ENCODE measurements at regions not wholly inside any gene's neighbourhood (a gene's known extent, or its start where the extent isn't known, plus 50 kb on each side); places are given as distances from the start of the nearest gene placed in this dataset.

DNA sequence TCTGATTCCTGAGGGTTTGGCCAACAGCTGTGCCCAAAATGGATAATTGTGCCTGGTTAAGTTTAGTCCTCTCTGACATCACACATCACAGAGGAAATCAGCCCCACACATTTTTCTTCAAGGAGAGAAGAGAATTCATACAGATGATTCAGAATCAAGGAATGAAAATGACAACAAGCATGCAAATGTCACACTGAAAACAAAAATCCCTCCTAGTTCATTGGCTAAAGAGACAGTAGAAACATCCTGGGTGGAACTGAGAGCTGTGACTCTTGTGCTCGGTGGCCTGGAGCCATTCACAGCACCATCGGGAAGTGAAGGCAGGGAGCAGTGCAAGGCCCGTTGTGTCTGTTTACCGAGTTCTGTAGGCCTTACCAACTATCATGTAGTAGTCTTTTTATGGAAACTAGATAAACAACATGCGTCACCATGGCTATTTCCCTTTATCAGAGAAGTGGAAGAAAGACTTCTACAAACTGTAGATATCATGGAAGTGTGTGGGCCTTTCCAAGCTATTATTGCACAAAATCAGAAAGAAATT lies 81.7 kb upstream of the TENT5A start:
- Histone ChIP-seq H3K9me3 (no peaks in the 10 kb centered on the region), H3K27ac (no peak overlapping the region), H3K36me3 (no peaks in the 10 kb centered on the region), H3K27me3 (replicated peaks; ENCODE audit: insufficient read depth) (no peaks in the 10 kb centered on the region), H3K4me3 (no peak overlapping the region), H3K4me1 (replicated peaks) (no peaks in the 10 kb centered on the region)
- intact Hi-C loops (cut with DNase I): no loop called here
- no peak for TF ChIP-seq POLR2AphosphoS5 (IDR thresholded peaks at IDR 0.05)
- no peak for TF ChIP-seq POLR2A (IDR thresholded peaks at IDR 0.05)
- TF ChIP-seq, protein P1, sequence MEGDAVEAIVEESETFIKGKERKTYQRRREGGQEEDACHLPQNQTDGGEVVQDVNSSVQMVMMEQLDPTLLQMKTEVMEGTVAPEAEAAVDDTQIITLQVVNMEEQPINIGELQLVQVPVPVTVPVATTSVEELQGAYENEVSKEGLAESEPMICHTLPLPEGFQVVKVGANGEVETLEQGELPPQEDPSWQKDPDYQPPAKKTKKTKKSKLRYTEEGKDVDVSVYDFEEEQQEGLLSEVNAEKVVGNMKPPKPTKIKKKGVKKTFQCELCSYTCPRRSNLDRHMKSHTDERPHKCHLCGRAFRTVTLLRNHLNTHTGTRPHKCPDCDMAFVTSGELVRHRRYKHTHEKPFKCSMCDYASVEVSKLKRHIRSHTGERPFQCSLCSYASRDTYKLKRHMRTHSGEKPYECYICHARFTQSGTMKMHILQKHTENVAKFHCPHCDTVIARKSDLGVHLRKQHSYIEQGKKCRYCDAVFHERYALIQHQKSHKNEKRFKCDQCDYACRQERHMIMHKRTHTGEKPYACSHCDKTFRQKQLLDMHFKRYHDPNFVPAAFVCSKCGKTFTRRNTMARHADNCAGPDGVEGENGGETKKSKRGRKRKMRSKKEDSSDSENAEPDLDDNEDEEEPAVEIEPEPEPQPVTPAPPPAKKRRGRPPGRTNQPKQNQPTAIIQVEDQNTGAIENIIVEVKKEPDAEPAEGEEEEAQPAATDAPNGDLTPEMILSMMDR (IDR thresholded peaks at IDR 0.05): no peak
- DNase-seq (ENCODE audit: low spot score): no peak
- WGBS: 67% methylated on average over 5 of the region's 5 CpGs

DNA sequence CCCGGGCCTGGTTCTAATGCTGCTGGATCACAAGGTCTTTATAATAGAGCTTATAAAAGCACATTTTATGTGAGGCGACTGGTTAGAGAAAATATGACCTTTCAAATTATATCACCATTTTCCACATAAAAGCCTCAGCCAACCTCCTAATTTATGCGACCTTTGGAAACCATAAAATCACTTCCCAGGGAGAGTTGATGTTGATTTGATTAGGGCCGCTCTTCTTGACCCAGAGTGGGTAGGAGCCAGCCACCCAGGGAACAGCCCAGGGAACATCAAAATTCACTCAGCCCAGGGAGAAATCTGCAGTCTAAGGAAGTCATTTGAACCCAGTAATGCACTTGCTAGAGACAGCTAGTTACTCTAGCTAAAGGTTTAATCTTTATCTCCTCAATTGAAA lies 79.8 kb upstream of the TENT5A start:
- DNase-seq (ENCODE audit: low spot score): no peak
- Histone ChIP-seq H3K27ac (no peak overlapping the region), H3K4me1 (replicated peaks) (no peaks in the 10 kb centered on the region), H3K27me3 (replicated peaks; ENCODE audit: insufficient read depth) (no peaks in the 10 kb centered on the region), H3K36me3 (no peaks in the 10 kb centered on the region), H3K9me3 (no peaks in the 10 kb centered on the region), H3K4me3 (no peak overlapping the region)
- 66% methylated on average over 4 of the region's 4 CpGs for WGBS
- intact Hi-C loops (cut with DNase I): no loop called here
- TF ChIP-seq, protein P1 (IDR thresholded peaks at IDR 0.05): no peak
- TF ChIP-seq POLR2AphosphoS5 (IDR thresholded peaks at IDR 0.05): no peak
- TF ChIP-seq POLR2A (IDR thresholded peaks at IDR 0.05): no peak

DNA sequence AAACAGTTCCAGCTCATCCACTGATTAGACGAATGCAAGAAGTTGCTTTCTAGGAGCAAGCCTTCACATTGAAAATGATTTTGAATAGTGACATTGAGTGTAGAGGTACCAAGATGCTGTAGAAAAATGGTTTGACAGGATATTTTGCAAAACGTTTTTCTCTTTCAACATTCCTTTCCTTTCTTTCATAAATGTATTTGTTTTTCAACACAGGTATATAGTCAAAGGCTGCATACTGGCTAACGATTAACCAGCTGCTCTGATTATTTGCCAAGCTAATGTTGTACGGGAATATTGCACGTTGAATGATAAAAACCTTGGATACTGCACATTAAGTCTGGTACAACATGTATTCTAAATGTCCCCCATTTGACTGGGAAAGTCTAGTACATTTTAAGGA lies 78.8 kb upstream of the TENT5A start:
- Histone ChIP-seq H3K9me3 (no peaks in the 10 kb centered on the region), H3K4me1 (replicated peaks) (no peaks in the 10 kb centered on the region), H3K36me3 (no peaks in the 10 kb centered on the region), H3K27ac (no peak overlapping the region), H3K27me3 (replicated peaks; ENCODE audit: insufficient read depth) (no peaks in the 10 kb centered on the region), H3K4me3 (no peak overlapping the region)
- TF ChIP-seq POLR2AphosphoS5 (IDR thresholded peaks at IDR 0.05) (no peak), POLR2A (IDR thresholded peaks at IDR 0.05) (no peak)
- TF ChIP-seq, protein P1 (IDR thresholded peaks at IDR 0.05): no peak
- WGBS: 21% methylated on average over 5 of the region's 5 CpGs
- DNase-seq (ENCODE audit: low spot score): no peak
- intact Hi-C loops (cut with DNase I): no loop called here

DNA sequence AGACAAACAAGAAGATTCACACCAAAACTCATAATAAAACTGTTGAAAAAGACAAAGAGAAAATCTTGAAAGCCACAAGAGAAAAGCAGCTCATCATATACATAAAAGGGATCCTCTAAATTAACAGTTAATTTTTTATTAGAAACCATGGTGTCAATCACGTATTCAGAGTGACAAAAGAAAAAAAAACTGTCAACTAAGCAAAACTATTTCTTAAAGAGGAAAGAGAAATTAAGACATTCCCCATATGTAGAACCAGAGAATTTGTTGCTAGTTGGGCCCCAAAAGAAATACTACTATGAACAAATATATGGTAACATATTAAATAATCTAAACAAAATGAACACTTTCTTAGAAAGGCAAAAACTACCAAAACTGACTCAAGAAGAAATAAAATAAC lies 74.3 kb upstream of the TENT5A start:
- intact Hi-C loops (cut with DNase I): no loop called here
- no peak overlapping the region for H3K4me3 ChIP-seq
- TF ChIP-seq POLR2A (IDR thresholded peaks at IDR 0.05) (no peak), POLR2AphosphoS5 (IDR thresholded peaks at IDR 0.05) (no peak)
- TF ChIP-seq, protein P1 (IDR thresholded peaks at IDR 0.05): no peak
- no peaks in the 10 kb centered on the region for H3K27me3 ChIP-seq (replicated peaks; ENCODE audit: insufficient read depth)
- DNase-seq (ENCODE audit: low spot score): no peak
- H3K4me1 ChIP-seq (replicated peaks): no peaks in the 10 kb centered on the region
- no peaks in the 10 kb centered on the region for H3K36me3 ChIP-seq
- H3K27ac ChIP-seq: no peak overlapping the region
- H3K9me3 ChIP-seq: no peaks in the 10 kb centered on the region
- WGBS: 36% methylated on average over 1 of the region's 1 CpG

DNA sequence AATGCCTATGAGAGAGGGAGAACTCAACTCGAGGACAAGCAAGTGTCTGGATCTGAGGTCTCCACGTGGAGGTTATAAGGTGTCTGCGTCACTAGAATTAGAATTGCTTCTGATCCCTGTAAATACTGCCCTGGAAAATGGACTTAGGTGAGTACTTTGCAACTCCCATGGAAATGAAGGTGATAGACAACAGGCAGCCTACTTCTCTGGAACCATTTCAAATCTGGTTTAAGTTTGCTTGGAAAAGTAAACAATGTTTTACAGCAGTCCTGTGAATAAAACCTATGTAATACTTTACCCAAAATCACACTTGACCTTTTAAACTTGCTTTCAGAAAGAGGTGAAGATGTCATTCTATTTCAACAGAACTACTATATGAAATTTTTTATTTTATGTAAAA lies 70.1 kb upstream of the TENT5A start:
- Histone ChIP-seq H3K4me1 (replicated peaks) (no peaks in the 10 kb centered on the region), H3K27me3 (replicated peaks; ENCODE audit: insufficient read depth) (no peaks in the 10 kb centered on the region), H3K36me3 (no peaks in the 10 kb centered on the region), H3K27ac (no peak overlapping the region), H3K9me3 (no peaks in the 10 kb centered on the region), H3K4me3 (no peak overlapping the region)
- TF ChIP-seq POLR2AphosphoS5 (IDR thresholded peaks at IDR 0.05) (no peak), POLR2A (IDR thresholded peaks at IDR 0.05) (no peak)
- TF ChIP-seq, protein P1 (IDR thresholded peaks at IDR 0.05): no peak
- WGBS: 65% methylated on average over 3 of the region's 3 CpGs
- no peak for DNase-seq (ENCODE audit: low spot score)
- intact Hi-C loops (cut with DNase I): no loop called here

All from prostate gland (tissue), 2 donors.